ENCODE measurements at regions not wholly inside any gene's neighbourhood (a gene's known extent, or its start where the extent isn't known, plus 50 kb on each side); places are given as distances from the start of the nearest gene placed in this dataset.
"Not testable (repeated sequence)": the region's sequence is repeated elsewhere in the genome, so short reads cannot be mapped to it uniquely, and the experiment has no call there.

GRCh38 chr17:73912373-73912746, 268.1 kb upstream of the SDK2 start:
- Histone ChIP-seq H3K79me2 (replicated peaks; ENCODE audit: insufficient read depth, low read length) (no peaks in the 10 kb centered on the region), H3K9ac (ENCODE audit: low read length) (no peak overlapping the region), H3F3A (ENCODE audit: insufficient read depth, low read length, poor library complexity, severe bottlenecking) (no peaks in the 10 kb centered on the region), H3K27ac (ENCODE audit: low read length) (no peak overlapping the region), H3K4me2 (ENCODE audit: low read length) (no peak overlapping the region), H3K36me3 (ENCODE audit: insufficient read depth, low read length) (no peaks in the 10 kb centered on the region), H2AFZ (ENCODE audit: low read depth, low read length) (no peak overlapping the region), H3K9me2 (ENCODE audit: insufficient read depth, low read length) (no peaks in the 10 kb centered on the region), H3K9me3 (ENCODE audit: low read length) (no peaks in the 10 kb centered on the region), H4K20me1 (ENCODE audit: insufficient read depth) (no peaks in the 10 kb centered on the region), H3K4me3 (ENCODE audit: low read length) (no peak overlapping the region), H3K27me3 (ENCODE audit: insufficient read depth, low read depth, low read length) (no peaks in the 10 kb centered on the region)
- no peak for TF ChIP-seq MXI1 (conservative IDR thresholded peaks at IDR 0.05; ENCODE audit: poor library complexity, severe bottlenecking)
- TF ChIP-seq SMC3 (conservative IDR thresholded peaks at IDR 0.05; ENCODE audit: poor library complexity) = no peak
- no peak for TF ChIP-seq REST (IDR thresholded peaks at IDR 0.05; ENCODE audit: borderline replicate concordance)
- TF ChIP-seq TAF1 (IDR thresholded peaks at IDR 0.05; ENCODE audit: low read depth) = no peak
- TF ChIP-seq EP300 (conservative IDR thresholded peaks at IDR 0.05; ENCODE audit: poor library complexity, severe bottlenecking) = no peak
- no peak for TF ChIP-seq RAD21 (conservative IDR thresholded peaks at IDR 0.05)
- TF ChIP-seq POLR2AphosphoS5 (IDR thresholded peaks at IDR 0.05) = no peak
- TF ChIP-seq EZH2 (IDR thresholded peaks at IDR 0.05; ENCODE audit: borderline replicate concordance, insufficient read depth, low read length, poor library complexity, severe bottlenecking) = no peak
- TF ChIP-seq, protein P1, sequence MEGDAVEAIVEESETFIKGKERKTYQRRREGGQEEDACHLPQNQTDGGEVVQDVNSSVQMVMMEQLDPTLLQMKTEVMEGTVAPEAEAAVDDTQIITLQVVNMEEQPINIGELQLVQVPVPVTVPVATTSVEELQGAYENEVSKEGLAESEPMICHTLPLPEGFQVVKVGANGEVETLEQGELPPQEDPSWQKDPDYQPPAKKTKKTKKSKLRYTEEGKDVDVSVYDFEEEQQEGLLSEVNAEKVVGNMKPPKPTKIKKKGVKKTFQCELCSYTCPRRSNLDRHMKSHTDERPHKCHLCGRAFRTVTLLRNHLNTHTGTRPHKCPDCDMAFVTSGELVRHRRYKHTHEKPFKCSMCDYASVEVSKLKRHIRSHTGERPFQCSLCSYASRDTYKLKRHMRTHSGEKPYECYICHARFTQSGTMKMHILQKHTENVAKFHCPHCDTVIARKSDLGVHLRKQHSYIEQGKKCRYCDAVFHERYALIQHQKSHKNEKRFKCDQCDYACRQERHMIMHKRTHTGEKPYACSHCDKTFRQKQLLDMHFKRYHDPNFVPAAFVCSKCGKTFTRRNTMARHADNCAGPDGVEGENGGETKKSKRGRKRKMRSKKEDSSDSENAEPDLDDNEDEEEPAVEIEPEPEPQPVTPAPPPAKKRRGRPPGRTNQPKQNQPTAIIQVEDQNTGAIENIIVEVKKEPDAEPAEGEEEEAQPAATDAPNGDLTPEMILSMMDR (IDR thresholded peaks at IDR 0.05; ENCODE audit: poor library complexity, severe bottlenecking) = no peak

GRCh38 chr17:73914536-73915274, 270.5 kb upstream of the SDK2 start:
- Histone ChIP-seq H3K4me2 (ENCODE audit: low read length) (no peak overlapping the region), H3K9me2 (ENCODE audit: insufficient read depth, low read length) (no peaks in the 10 kb centered on the region), H4K20me1 (ENCODE audit: insufficient read depth) (no peaks in the 10 kb centered on the region), H3K79me2 (replicated peaks; ENCODE audit: insufficient read depth, low read length) (no peaks in the 10 kb centered on the region), H3K27me3 (ENCODE audit: insufficient read depth, low read depth, low read length) (no peaks in the 10 kb centered on the region), H3F3A (ENCODE audit: insufficient read depth, low read length, poor library complexity, severe bottlenecking) (no peaks in the 10 kb centered on the region), H3K36me3 (ENCODE audit: insufficient read depth, low read length) (no peaks in the 10 kb centered on the region), H3K9me3 (ENCODE audit: low read length) (no peaks in the 10 kb centered on the region), H2AFZ (ENCODE audit: low read depth, low read length) (no peak overlapping the region), H3K4me3 (ENCODE audit: low read length) (no peak overlapping the region), H3K9ac (ENCODE audit: low read length) (no peak overlapping the region), H3K27ac (ENCODE audit: low read length) (no peak overlapping the region)
- TF ChIP-seq RAD21 (conservative IDR thresholded peaks at IDR 0.05) (no peak), EP300 (conservative IDR thresholded peaks at IDR 0.05; ENCODE audit: poor library complexity, severe bottlenecking) (no peak)

DNA sequence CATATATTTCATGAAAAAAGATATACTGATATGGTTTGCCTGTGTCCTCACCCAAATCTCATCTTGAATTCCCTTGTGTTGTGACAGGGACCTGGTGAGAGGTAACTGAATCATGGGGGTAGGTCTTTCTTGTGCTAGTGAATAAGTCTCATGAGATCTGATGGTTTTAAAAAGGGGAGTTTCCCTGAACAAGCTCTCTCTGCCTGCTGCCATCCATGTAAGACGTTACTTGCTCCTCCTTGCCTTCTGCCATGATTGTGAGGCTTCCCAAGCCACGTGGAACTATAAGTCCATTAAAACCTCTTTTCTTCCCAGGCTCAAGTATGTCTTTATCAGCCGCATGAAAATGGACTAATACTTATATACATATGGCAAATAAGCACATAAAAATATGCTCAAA, 274.8 kb upstream of the SDK2 start:
- not testable (repeated sequence) for H3K9ac ChIP-seq (ENCODE audit: low read length); H3K79me2 ChIP-seq (replicated peaks; ENCODE audit: insufficient read depth, low read length); H3K36me3 ChIP-seq (ENCODE audit: insufficient read depth, low read length); H2AFZ ChIP-seq (ENCODE audit: low read depth, low read length); H3K9me2 ChIP-seq (ENCODE audit: insufficient read depth, low read length); H3K4me3 ChIP-seq (ENCODE audit: low read length); H3K4me2 ChIP-seq (ENCODE audit: low read length); H3K27ac ChIP-seq (ENCODE audit: low read length); H3K27me3 ChIP-seq (ENCODE audit: insufficient read depth, low read depth, low read length); H4K20me1 ChIP-seq (ENCODE audit: insufficient read depth); H3K9me3 ChIP-seq (ENCODE audit: low read length); H3F3A ChIP-seq (ENCODE audit: insufficient read depth, low read length, poor library complexity, severe bottlenecking)

Measured in neural cell (in vitro differentiated cells).